NCI-H2171 treated with DMSO at 0.1 percent for 48 hours (cell line): ENCODE measurements at regions not wholly inside any gene's neighbourhood (a gene's known extent, or its start where the extent isn't known, plus 50 kb on each side); places are given as distances from the start of the nearest gene placed in this dataset.
"Not testable (repeated sequence)": the region's sequence is repeated elsewhere in the genome, so short reads cannot be mapped to it uniquely, and the experiment has no call there.

Source experiments
- DNase-seq: peaks from one replicate; lab custom pipeline; 2025; lab: John Stamatoyannopoulos, UW

DNA sequence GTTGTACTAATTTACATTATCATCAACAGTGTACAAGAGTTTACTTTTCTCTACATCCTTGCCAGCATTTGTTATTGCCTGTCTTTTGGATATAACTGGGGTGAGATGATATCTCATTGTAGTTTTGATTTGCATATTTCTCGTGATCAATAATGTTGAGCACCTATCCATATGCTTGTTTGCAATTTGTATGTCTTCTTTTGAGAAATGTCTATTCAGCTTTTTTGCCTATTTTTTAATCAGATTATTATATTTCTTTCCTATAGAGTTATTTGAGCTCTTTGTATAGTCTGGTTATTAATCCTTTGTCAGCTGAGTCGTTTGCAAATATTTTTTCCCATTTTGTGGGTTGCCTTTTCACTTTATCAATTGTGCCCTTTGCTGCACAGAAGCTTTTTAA is 540.8 kb upstream of the SGO1 start:
- DNase-seq: no peak

DNA sequence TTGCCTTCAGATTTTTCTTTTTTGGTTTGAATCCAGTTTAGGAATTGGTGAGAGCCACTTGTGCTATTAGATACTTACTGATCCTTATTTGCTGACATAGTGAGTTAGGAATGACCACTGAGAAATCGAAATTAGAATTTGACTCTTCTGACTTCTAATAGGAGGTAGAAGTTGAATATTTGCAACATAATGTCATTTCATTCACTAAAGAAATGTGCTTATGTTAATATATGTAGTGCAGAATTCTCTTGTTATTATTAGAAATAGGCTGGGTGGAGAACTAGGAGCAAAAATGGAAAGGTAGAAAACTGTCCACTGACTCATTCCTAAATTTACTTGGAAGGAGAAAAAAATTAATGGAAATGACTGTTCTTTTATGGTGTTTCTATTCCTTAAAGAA is 538.2 kb upstream of the SGO1 start:
- DNase-seq: no peak

DNA sequence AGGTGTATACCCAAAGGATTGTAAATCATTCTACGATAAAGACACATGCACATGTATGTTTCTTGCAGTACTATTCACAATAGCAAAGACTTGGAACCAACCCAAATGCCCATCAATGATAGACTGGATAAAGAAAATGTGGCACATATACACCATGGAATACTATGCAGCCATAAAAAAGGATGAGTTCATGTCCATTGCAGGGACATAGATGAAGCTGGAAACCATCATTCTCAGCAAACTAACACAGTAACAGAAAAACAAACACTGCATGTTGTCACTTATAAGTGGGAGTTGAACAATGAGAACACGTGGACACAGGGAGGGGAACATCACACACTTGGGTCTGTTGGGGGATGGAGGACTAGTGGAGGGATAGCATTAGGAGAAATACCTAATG is 530.4 kb upstream of the SGO1 start:
- DNase-seq: not testable (repeated sequence)

DNA sequence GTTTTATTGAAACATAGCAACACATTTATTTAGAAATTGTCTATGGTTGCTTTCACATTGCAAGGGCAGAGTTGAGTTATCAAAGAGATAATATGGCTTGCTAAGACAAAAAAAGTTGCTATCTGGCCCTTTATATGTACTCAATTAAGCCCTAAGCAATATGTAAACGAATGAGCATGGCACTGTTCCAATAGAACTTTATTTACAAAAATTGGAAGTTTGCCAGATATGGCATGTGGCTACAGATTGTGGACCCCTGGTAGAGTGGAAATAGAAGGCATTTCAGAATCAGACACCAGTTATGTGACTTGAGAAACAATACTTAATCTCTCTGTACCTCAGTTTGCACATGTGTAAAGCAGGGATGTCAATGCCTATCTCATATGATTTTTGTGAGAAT is 515.6 kb upstream of the SGO1 start:
- DNase-seq: peak; percentile 71

DNA sequence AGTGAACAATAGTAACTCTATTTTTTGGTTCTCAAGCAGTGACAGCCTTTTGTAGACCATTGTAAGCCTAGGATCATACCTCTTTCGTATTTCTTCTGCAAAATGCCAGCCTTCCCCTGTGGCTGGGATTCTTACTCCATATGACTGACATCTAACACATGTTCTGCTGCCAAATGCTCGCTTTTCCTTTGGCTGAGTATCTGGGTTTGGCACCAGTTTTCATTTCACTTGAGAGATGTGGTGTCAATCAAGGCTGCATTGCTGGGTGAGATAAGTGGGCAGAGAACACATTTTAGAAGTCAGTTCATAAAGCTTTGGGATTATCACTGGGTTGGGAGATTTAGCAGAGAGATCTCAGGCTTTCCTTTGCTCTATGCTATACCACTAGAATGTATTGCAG is 514.7 kb upstream of the SGO1 start:
- DNase-seq: peak; percentile 64

DNA sequence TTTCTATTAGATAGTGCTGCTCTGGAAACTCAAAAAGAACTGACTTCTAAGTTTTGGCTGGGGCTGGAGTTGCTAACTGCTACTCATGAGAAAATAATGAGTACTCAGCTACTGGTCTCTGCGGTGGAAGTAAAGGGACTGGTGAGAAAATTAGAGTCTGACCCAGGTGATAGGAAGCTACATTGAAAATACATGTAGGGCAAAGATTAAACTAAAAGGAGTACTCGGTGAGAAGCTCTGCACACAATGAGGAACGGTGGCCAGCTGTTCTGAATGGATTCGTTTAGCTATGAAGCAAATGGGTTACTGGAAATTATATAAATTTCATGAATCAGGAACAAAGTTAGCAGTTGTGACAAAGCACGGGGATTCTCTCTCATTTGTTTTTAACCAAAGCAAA is 512.9 kb upstream of the SGO1 start:
- DNase-seq: no peak

DNA sequence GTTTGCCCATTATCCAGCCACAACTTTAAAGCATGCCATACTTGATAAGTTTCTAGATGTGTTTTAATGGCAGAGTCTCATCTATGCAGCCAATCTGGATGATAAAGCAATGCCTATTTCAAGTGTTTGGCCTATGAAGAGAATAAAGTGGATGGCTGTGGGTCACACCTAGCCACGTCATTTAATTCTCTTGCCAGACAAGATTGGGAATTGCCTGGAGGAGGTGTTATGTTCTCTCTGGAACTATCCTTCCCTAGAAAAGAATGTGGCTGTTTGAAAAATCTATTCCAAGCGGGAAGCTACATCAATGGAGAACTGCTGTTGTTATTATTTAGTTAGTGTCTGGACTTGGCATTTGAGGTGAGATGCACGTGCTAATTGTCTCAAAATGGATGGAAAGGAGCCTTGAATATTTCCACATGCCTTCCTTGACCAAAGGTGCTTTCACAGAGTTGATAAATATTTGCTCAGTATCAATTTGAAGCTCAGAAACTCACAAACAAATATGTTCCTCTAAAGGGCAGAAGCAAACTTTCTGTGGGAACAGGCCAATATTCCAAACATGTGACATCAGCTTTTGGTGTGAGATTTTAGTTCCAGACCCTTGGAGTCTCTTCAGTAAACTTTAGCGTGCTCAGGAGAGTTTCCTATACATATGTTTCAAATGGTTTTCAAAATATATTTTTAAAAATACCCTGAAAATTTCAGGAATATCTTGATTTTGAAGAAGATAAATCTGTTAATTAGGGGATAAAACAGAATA is 510.6 kb upstream of the SGO1 start:
- DNase-seq: no peak

DNA sequence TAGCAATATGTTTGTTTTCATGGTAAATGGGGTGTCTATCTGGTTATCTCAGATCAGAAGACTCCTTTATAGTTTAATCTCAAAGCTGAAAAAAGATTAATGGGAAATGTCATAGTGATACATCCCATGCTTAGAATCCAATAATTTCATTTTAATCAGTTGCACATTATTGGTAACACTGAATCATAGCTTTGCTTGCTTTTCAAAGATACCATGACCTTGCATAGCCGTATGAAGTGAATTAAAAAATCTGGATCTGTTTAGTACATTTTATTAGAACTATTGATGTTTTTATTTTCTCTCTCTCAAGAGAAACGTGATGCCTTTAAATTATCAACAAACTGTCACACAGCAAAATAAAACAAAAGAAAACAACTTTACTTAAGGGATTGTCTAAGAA is 506.7 kb upstream of the SGO1 start:
- DNase-seq: no peak

DNA sequence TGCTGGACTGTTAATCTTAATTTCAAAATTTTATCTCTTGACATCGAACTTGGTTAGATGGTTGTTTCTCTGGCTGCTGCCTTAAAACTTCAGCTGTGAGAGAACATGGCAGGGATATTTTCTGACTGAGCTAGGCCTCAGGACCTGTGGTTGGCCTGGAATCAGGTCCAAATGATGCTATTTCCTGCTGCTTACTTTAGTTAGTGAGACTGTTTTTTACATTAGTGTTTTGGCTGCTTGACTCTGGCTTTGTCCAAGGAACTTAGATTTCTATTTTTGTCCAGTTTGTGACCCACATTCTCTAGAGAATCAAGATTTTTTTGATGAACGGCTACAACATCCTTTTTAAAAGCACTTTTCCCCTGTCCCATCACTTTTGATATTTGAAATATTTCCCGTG is 497.9 kb upstream of the SGO1 start:
- no peak for DNase-seq

DNA sequence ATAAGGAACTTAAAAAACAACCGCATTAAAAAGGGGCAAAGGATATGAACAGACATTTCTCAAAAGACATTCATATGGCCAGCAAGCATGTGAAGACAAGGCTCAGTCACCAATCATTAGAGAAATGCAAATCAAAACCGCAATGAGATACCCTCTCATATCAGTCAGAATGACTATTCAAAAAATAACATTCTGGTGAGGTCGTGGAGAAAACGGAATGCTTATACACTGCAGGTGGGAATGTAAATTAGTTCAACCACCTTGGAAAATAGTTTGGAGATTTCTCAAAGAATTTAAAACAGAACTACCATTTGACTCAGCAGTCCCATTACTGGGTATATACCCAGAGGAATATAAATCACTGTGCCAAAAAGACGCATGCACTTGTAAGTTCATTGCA is 496.6 kb upstream of the SGO1 start:
- no peak for DNase-seq

DNA sequence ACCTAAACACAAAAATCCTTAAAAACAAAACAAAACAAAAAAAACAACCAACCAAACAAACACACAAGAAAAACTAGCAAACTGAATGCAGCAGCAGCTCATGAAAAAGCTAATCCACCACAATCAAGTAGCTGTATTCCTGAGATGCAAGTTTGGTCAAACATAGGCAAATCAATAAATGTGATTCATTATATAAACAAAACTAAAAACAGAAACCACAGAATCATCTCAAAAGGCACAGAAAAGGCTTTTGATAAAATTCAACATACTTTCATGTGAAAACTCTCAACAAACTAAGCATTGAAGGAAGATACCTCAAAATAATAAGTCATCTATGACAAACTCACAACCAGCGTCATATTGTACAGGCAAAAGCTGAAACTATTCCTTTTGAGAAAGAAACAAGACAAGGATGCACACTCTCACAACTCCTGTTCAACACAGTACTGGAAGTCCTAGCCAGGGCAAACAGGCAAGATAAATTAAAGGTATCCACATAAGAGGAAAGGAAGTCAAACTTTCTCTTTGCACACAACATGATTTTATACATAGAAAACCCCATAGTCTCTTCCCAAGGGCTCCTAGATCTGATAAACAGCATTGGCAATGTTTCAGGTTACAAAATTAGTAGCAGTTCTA is 495.1 kb upstream of the SGO1 start:
- DNase-seq: no peak

DNA sequence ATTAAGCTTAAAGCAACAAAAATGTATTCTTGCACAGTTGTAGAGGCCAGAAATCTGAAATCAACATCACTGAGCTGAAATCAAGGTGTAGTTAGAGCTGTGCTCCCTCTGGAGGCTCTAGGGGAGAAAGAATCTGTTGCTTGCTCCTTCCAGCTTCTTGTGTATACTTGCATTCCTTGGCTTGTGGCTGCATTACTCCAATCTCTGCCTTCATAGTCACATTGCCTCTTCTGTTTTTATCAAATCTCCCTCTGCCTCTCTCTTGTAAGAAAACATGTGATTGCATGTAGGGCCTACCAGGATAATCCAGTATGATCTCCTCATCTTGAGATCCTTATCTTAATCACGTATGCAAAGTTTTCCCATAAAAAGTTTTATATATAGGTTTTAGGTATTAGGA is 487.9 kb upstream of the SGO1 start:
- DNase-seq: no peak

DNA sequence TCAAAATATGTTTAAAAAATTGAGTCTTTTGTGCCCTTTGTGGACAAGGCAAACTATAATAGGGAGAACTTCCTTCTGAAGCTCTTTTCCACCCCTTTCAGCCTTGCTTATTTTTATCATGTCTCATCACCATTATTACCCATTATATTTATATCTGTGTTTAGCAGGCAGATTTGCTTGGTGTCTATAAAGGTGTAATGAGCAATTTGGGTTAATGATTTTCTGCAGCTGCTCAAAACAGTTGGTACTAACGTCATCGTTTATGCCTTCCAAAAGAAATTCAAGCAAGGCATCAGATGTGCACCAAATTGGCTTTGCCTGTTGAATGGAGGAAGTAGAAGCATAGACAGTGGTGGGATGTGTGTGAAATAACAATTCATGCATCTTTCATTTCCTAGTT is 483.7 kb upstream of the SGO1 start:
- peak; percentile 59 for DNase-seq

DNA sequence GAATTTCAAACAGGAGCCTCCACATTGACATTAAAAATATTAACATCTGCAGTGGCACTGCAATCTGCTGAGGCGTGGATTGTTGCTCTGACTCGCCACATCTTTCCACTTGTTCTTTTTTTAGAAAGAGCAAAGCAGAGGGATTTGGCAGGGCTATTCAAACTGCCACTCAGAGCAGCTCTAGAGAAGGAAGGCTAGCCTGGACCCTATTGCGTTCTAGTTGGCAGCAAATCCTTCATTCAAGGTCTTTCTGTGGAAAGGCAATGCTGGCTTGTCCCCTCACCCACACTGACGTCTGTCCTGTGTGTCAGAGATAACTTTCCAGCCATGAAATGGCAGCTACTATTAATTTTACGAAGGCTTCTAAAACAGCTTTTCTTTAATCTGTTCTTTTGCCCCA is 483.2 kb upstream of the SGO1 start:
- DNase-seq: peak; percentile 62

DNA sequence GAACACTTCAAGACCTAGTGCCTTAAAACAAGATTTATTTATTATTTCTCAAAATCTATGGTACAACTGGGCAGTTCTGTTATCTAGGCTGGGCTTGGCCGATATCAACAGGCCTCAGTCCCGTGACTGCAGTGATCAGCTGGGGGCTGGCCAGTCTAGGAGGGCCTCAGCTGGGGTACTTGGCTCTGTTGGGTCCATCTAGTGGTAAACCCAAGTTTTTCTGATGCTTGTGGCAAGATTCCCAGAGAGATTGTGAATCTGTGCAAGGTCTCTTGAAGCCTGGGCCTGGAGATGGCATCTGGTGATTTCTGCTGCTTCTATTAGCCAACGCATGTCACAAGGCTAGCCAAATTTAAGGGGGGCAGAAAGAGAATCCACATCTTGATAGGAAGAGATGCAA is 482.4 kb upstream of the SGO1 start:
- peak; percentile 39 for DNase-seq

DNA sequence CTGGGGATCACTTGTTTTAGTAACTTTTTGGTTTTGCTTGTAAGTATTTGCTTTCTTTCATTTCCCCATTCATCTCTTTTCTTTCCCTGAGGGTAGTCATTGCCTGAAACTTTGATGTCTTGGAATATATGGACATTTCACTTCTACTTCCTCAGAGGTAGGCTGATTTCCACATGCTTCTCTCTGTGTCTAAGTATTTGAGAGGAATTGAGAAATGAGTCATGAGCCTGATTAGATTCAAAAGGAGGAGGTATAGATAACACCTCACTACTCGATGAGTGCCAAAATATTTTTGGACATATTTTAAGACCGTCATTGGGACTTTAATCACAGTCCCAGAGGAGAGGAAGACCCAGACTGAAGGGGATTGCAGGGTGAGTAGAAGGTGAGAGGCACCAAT is 480.1 kb upstream of the SGO1 start:
- DNase-seq: no peak

DNA sequence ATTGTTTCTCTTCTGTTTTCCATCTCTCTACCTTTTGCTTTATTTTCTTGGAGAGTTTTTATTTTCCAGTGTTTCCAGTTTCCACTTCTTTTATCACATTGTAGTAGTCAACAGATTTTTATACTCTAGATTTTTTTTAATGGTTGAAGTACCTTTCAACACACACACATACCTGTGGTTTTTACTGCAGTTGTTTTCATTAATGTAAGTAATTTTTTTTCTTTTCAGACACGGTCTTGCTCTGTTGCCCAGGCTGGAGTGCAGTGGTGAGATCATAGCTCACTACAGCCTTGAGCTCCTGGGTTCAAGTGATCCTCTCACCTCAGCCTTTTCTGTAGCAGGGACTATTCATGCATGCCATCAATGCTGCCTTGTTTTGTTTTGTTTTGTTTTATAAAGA is 472.5 kb upstream of the SGO1 start:
- no peak for DNase-seq

DNA sequence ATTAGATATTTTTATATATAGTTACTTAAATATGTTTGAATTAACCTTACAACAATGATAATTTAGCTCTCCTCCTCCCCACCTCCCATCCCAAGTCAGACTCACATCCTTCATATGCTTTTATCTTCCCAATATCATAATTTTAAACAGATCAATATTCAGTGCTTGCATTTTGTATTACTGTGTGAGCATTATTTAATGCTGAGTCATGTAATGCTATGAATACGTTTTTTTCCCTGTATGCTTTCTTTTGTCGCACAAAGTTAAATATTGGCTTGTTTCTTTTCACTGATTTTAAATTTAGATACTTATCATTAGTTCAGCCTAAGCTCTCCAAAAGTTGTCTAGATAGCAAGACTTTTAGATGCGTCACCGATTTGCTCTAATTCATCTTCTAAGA is 471.6 kb upstream of the SGO1 start:
- DNase-seq: no peak

DNA sequence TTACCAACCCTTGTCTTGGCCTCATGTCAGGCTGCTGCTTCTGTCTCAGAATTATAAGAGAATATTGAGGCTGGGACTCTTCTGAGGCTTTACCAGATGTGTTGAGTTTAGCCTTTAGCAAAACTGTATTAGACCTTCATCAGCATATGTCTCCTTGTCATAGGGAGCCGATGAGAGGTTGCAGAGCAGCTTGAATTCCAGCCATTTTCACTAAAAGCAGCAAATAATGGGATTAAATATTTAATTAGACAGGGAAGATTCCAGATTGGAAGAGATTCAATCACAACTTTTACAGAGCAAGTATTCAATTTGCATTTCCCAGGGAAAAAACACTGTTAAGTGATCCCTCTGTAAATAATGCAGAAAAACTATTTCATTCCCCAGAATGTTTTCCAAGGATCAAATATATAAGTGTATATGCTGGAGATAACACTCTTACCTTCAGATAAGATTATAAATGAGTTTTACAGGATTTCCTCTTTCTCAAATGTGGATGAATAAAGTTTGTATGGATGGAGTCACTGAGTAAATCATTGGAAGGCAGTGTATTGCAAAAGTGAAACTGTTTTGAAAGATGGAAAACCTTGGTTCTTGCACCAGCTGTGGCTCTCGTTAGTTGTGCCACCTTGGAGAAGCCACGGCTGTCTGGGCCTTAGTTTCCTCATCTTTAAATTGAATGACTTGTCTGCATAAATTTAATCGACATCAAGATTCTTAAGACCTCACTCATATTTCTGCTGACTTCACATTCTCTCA is 466.4 kb upstream of the SGO1 start:
- no peak for DNase-seq

DNA sequence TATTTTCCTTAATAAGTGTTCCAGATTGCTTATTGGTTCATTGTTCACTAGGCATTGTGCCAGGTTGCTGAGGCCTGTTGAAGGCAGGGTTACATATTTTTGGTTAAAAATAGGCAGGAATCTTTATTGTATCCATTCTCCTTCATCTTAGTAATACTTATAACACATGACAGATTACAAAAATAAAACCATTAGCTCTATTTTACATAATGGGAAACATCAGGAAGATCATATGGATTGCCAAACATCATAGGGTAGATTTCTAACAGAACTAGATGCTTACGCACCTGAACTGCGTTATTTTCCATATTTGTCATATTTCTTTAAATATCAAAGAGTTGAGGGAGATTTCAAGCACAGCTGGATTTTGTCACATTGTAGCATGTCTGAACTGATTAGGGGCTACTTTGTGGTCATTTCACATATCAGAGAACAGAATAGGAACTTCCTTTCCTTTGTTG is 462.9 kb upstream of the SGO1 start:
- DNase-seq: peak; percentile 85

DNA sequence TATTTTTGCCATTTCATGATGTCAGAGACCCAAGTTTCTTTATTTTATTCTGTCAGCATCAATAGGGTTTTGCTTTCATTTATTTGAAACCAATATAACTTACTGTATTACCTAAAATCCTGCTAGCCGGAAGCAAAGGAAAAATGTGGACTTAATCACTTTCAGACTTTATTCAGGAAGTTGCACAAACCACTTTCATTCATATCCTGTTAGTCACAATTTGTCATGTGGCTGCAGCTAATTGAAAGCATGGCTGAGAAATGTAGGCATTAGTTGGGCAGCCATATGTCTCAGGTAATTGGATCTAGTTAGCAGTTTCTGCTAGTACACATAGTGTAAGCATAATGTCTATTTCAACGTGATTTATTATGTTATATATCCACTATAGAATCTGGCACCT is 462.3 kb upstream of the SGO1 start:
- peak; percentile 94 for DNase-seq

DNA sequence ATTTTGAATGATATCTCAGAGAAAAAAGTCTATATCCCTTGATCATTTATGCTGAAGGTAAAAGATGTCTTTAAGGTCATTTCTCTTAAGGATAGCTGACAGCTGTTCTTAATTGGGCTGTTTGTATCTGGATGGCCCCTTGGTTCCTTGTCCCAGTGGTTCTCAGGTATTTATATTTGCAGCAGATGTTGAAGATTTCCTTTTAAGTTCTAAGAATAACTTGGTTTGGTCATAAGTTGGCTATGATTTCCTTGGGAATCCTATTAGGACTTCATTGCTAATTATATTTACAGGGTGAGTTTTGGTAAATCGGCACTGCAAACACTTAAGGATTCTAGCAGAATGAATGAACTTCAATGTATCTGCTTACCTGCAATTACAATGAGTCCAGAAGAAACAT is 460.4 kb upstream of the SGO1 start:
- no peak for DNase-seq

DNA sequence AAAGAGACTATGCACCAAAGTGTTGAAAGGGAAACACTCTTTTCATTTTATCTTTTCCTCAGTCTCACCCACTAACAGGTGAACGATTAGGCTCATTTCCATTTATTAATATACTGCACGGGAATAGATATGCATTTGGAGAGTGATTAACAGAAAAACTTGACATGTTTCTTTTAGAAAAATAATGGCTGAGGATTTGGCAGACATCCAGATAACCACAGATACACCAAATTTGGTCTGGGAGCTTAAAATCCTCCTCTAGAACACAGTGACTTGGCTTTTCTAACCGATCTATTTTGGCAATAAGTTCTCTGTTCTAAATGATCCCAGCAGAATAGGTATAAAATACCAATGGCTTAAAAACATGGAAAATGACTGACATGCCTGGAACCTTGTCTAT is 459.3 kb upstream of the SGO1 start:
- peak; percentile 21 for DNase-seq
